ENCODE measurements at regions not wholly inside any gene's neighbourhood (a gene's known extent, or its start where the extent isn't known, plus 50 kb on each side); places are given as distances from the start of the nearest gene placed in this dataset.

DNA sequence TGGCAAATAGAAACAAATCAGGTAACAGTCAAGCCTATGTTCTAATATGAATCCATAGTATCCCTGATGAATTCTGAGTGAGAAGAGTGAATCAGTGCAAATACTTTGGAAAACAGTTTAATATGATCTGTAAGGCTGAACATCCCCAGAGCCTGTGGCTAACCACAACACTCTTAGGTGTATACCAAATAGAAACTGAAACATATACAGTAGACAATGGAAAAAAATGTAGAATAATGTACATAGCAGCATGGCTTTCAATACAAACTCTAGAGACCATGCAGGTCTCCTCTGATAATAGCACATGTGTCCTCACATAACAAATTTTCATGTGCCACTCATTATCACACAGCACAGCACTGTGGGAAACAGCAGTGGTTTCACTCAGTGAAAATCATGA is 513.6 kb downstream of the CDY2B start:
- H3K27ac ChIP-seq (ENCODE audit: low read depth, low read length): no peak overlapping the region
- H4K20me1 ChIP-seq (ENCODE audit: control insufficient read depth, insufficient read depth, low read depth, low read length): no peaks in the 10 kb centered on the region
- H3K9me2 ChIP-seq (replicated peaks; ENCODE audit: control insufficient read depth, low read length): no peaks in the 10 kb centered on the region
- H3K4me1 ChIP-seq (ENCODE audit: control insufficient read depth, low read length): no peaks in the 10 kb centered on the region
- H3K9me3 ChIP-seq (ENCODE audit: control insufficient read depth, insufficient read depth, low read length): no peaks in the 10 kb centered on the region
- no peaks in the 10 kb centered on the region for H3F3A ChIP-seq (ENCODE audit: control insufficient read depth, insufficient read depth)
- no peaks in the 10 kb centered on the region for H3K36me3 ChIP-seq (ENCODE audit: control insufficient read depth, low read length)
- no peak for TF ChIP-seq EZH2phosphoT487 (IDR thresholded peaks at IDR 0.05; ENCODE audit: borderline replicate concordance, low read length)
- TF ChIP-seq, protein P1, sequence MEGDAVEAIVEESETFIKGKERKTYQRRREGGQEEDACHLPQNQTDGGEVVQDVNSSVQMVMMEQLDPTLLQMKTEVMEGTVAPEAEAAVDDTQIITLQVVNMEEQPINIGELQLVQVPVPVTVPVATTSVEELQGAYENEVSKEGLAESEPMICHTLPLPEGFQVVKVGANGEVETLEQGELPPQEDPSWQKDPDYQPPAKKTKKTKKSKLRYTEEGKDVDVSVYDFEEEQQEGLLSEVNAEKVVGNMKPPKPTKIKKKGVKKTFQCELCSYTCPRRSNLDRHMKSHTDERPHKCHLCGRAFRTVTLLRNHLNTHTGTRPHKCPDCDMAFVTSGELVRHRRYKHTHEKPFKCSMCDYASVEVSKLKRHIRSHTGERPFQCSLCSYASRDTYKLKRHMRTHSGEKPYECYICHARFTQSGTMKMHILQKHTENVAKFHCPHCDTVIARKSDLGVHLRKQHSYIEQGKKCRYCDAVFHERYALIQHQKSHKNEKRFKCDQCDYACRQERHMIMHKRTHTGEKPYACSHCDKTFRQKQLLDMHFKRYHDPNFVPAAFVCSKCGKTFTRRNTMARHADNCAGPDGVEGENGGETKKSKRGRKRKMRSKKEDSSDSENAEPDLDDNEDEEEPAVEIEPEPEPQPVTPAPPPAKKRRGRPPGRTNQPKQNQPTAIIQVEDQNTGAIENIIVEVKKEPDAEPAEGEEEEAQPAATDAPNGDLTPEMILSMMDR (IDR thresholded peaks at IDR 0.05; ENCODE audit: low read depth, low read length, poor library complexity, severe bottlenecking): no peak
- no peaks in the 10 kb centered on the region for H3K27me3 ChIP-seq (ENCODE audit: control insufficient read depth, low read length)
- no peak overlapping the region for H3K4me2 ChIP-seq (ENCODE audit: low read length)
- H3K79me2 ChIP-seq (ENCODE audit: control insufficient read depth, low read length): no peaks in the 10 kb centered on the region
- H3K4me3 ChIP-seq (ENCODE audit: low read length): no peak overlapping the region

DNA sequence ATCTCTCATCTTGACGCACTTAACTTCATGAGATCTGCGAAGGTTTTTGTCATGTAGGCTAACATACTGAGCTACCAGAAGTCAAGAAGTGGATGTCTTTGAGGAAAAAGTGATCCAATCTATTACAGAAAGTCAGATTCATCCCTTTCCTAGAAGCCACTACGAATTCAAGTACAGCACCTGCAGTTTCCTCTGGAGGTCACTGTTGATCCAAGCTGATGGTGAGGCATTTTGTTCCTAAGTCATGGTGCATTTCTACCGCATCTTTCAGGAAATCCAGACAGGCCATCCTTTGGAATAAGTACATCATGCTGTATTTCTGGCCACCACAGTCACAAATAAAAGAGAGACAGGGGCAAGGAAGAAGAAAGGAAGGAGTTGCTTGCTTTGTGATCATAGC is 541.0 kb downstream of the CDY2B start:
- Histone ChIP-seq H3K27ac (ENCODE audit: low read depth, low read length) (no peak overlapping the region), H3F3A (ENCODE audit: control insufficient read depth, insufficient read depth) (no peaks in the 10 kb centered on the region), H3K4me1 (ENCODE audit: control insufficient read depth, low read length) (no peaks in the 10 kb centered on the region), H3K4me2 (ENCODE audit: low read length) (no peak overlapping the region), H3K9me3 (ENCODE audit: control insufficient read depth, insufficient read depth, low read length) (no peaks in the 10 kb centered on the region), H3K27me3 (ENCODE audit: control insufficient read depth, low read length) (no peaks in the 10 kb centered on the region), H3K36me3 (ENCODE audit: control insufficient read depth, low read length) (no peaks in the 10 kb centered on the region), H3K79me2 (ENCODE audit: control insufficient read depth, low read length) (no peaks in the 10 kb centered on the region), H4K20me1 (ENCODE audit: control insufficient read depth, insufficient read depth, low read depth, low read length) (no peaks in the 10 kb centered on the region), H3K4me3 (ENCODE audit: low read length) (no peak overlapping the region), H3K9me2 (replicated peaks; ENCODE audit: control insufficient read depth, low read length) (no peaks in the 10 kb centered on the region)
- TF ChIP-seq EZH2phosphoT487 (IDR thresholded peaks at IDR 0.05; ENCODE audit: borderline replicate concordance, low read length): no peak
- TF ChIP-seq, protein P1 (IDR thresholded peaks at IDR 0.05; ENCODE audit: low read depth, low read length, poor library complexity, severe bottlenecking): no peak

- H3K9me3 ChIP-seq (ENCODE audit: control insufficient read depth, insufficient read depth, low read length): no peaks in the 10 kb centered on the region
- no peaks in the 10 kb centered on the region for H3K27me3 ChIP-seq (ENCODE audit: control insufficient read depth, low read length)
- H3K36me3 ChIP-seq (ENCODE audit: control insufficient read depth, low read length): no peaks in the 10 kb centered on the region
- TF ChIP-seq, protein P1 (IDR thresholded peaks at IDR 0.05; ENCODE audit: low read depth, low read length, poor library complexity, severe bottlenecking): no peak
- no peak for TF ChIP-seq EZH2phosphoT487 (IDR thresholded peaks at IDR 0.05; ENCODE audit: borderline replicate concordance, low read length)
- H3K27ac ChIP-seq (ENCODE audit: low read depth, low read length): no peak overlapping the region
- H3K4me2 ChIP-seq (ENCODE audit: low read length): no peak overlapping the region
- H3F3A ChIP-seq (ENCODE audit: control insufficient read depth, insufficient read depth): no peaks in the 10 kb centered on the region
- no peaks in the 10 kb centered on the region for H4K20me1 ChIP-seq (ENCODE audit: control insufficient read depth, insufficient read depth, low read depth, low read length)
- no peak overlapping the region for H3K4me3 ChIP-seq (ENCODE audit: low read length)
- H3K79me2 ChIP-seq (ENCODE audit: control insufficient read depth, low read length): no peaks in the 10 kb centered on the region
- H3K9me2 ChIP-seq (replicated peaks; ENCODE audit: control insufficient read depth, low read length): no peaks in the 10 kb centered on the region
- H3K4me1 ChIP-seq (ENCODE audit: control insufficient read depth, low read length): no peaks in the 10 kb centered on the region
Observed at GRCh38 chrY:17330733-17331132, 549.3 kb downstream of the CDY2B start.

GRCh38 chrY:17319916-17320315 is 560.1 kb downstream of the CDY2B start:
- Histone ChIP-seq H3K36me3 (ENCODE audit: control insufficient read depth, low read length) (no peaks in the 10 kb centered on the region), H3F3A (ENCODE audit: control insufficient read depth, insufficient read depth) (no peaks in the 10 kb centered on the region), H3K9me3 (ENCODE audit: control insufficient read depth, insufficient read depth, low read length) (no peaks in the 10 kb centered on the region), H3K27me3 (ENCODE audit: control insufficient read depth, low read length) (no peaks in the 10 kb centered on the region), H3K27ac (ENCODE audit: low read depth, low read length) (no peak overlapping the region), H3K4me1 (ENCODE audit: control insufficient read depth, low read length) (no peaks in the 10 kb centered on the region), H4K20me1 (ENCODE audit: control insufficient read depth, insufficient read depth, low read depth, low read length) (no peaks in the 10 kb centered on the region), H3K4me2 (ENCODE audit: low read length) (no peak overlapping the region), H3K9me2 (replicated peaks; ENCODE audit: control insufficient read depth, low read length) (no peaks in the 10 kb centered on the region), H3K4me3 (ENCODE audit: low read length) (no peak overlapping the region), H3K79me2 (ENCODE audit: control insufficient read depth, low read length) (no peaks in the 10 kb centered on the region)
- TF ChIP-seq, protein P1 (IDR thresholded peaks at IDR 0.05; ENCODE audit: low read depth, low read length, poor library complexity, severe bottlenecking): no peak
- no peak for TF ChIP-seq EZH2phosphoT487 (IDR thresholded peaks at IDR 0.05; ENCODE audit: borderline replicate concordance, low read length)
